ENCODE measurements at regions not wholly inside any gene's neighbourhood (a gene's known extent, or its start where the extent isn't known, plus 50 kb on each side); places are given as distances from the start of the nearest gene placed in this dataset.

DNA sequence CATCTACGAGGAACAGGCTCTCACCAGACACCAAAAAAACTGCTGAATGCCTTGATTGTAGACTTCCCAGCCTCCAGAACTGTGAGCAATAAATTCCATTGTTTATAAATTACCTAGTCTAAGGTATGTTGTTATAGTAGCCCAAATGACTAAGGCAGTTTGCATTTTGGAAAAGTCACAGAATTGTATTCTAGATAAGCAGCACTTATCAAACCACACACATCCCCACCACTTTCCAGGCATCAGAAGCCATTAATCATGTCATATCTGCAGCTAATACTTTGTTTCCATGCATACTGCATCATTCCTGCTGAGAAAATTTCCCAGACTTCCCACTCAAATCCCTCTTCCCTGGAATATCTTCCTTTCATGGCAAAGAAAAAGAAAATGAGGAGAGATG, 187.2 kb downstream of the INO80D start:
- peaks cover 0 to 25% of the 10 kb centered on the region in 2 experiments; a peak in 2 of 5 replicates for H3K27me3 ChIP-seq (ENCODE audit: control insufficient read depth in 1 of 2, insufficient read depth in 2 of 2, low read length in 2 of 2)
- H4K20me1 ChIP-seq (ENCODE audit: insufficient read depth, low read length): no peaks in the 10 kb centered on the region
- H3K9me3 ChIP-seq (ENCODE audit: low read length): no peaks in the 10 kb centered on the region
- H3K9ac ChIP-seq (ENCODE audit: insufficient read depth, low read depth, low read length): no peak overlapping the region
- ATAC-seq: no peak
- no peak for DNase-seq (ENCODE audit: low spot score)
- H3K79me2 ChIP-seq (ENCODE audit: insufficient read depth, low read length): no peaks in the 10 kb centered on the region
- no TSS peak for BruUV-seq (replicated peaks)
- H3K4me2 ChIP-seq (ENCODE audit: low read depth, low read length): no peak overlapping the region
- 0% methylated on average over 1 of the region's 1 CpG for WGBS (ENCODE audit: low lambda C conversion rate)
- FAIRE-seq: no peak
- no peak overlapping the region for H3K27ac ChIP-seq (ENCODE audit: extremely low read length, insufficient read depth, low read length)
- H3K36me3 ChIP-seq (replicated peaks in 1 of 2; ENCODE audit: control insufficient read depth in 1 of 2, insufficient read depth in 2 of 2, low read length in 2 of 2): no peaks in the 10 kb centered on the region
- CTCF ChIA-PET (ENCODE audit: low intra/inter-chr PET ratio, low total read pairs): no interaction called here
- intact Hi-C loops (cut with micrococcal nuclease; ENCODE audit: unreplicated experiment) (no loop called here), in situ Hi-C loops (cut with HindIII; ENCODE audit: extremely low pct_ligation_motif_present, low pct_unique_long_range_greater_than_20kb) (loop anchor here (25.0 kb wide), 1 partner anchor 1561 kb away; no protein-coding TSS in a partner anchor)
- H3K4me3 ChIP-seq (replicated peaks in 1 of 3; ENCODE audit: insufficient read depth in 1 of 3, low read depth in 2 of 3, low read length in 3 of 3): no peak overlapping the region
- peaks cover 20% of the 10 kb centered on the region for H3K4me1 ChIP-seq (ENCODE audit: insufficient read depth, low read length)
- H2AFZ ChIP-seq (ENCODE audit: low read length): no peak overlapping the region
- POLR2A ChIA-PET: no interaction called here
- no peak for TF ChIP-seq SP4 (CRISPR knock-in tag; IDR thresholded peaks at IDR 0.05)
- TF ChIP-seq MIXL1 (CRISPR knock-in tag; IDR thresholded peaks at IDR 0.05): no peak
- TF ChIP-seq HNRNPLL (IDR thresholded peaks at IDR 0.05; ENCODE audit: low read depth, low read length, poor library complexity, severe bottlenecking): no peak
- no peak for TF ChIP-seq HMG20B (CRISPR knock-in tag; conservative IDR thresholded peaks at IDR 0.05)
- TF ChIP-seq, protein P1, sequence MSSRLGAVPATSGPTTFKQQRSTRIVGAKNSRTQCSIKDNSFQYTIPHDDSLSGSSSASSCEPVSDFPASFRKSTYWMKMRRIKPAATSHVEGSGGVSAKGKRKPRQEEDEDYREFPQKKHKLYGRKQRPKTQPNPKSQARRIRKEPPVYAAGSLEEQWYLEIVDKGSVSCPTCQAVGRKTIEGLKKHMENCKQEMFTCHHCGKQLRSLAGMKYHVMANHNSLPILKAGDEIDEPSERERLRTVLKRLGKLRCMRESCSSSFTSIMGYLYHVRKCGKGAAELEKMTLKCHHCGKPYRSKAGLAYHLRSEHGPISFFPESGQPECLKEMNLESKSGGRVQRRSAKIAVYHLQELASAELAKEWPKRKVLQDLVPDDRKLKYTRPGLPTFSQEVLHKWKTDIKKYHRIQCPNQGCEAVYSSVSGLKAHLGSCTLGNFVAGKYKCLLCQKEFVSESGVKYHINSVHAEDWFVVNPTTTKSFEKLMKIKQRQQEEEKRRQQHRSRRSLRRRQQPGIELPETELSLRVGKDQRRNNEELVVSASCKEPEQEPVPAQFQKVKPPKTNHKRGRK (CRISPR knock-in tag; IDR thresholded peaks at IDR 0.05): no peak
- TF ChIP-seq, protein P2, sequence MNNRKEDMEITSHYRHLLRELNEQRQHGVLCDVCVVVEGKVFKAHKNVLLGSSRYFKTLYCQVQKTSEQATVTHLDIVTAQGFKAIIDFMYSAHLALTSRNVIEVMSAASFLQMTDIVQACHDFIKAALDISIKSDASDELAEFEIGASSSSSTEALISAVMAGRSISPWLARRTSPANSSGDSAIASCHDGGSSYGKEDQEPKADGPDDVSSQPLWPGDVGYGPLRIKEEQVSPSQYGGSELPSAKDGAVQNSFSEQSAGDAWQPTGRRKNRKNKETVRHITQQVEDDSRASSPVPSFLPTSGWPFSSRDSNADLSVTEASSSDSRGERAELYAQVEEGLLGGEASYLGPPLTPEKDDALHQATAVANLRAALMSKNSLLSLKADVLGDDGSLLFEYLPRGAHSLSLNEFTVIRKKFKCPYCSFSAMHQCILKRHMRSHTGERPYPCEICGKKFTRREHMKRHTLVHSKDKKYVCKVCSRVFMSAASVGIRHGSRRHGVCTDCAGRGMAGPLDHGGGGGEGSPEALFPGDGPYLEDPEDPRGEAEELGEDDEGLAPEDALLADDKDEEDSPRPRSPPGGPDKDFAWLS (CRISPR knock-in tag; IDR thresholded peaks at IDR 0.05; ENCODE audit: borderline replicate concordance): no peak
- TF ChIP-seq NCOA2 (CRISPR knock-in tag; IDR thresholded peaks at IDR 0.05): no peak
- TF ChIP-seq, protein P3, sequence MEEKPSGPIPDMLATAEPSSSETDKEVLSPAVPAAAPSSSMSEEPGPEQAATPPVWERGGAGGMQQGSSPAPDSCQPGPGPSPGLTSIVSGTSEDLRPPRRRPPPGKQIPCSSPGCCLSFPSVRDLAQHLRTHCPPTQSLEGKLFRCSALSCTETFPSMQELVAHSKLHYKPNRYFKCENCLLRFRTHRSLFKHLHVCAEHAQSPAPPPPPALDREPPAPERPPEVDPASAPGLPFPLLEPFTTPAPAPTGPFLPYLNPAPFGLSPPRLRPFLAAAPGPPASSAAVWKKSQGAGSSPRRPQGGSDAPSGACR (CRISPR knock-in tag; IDR thresholded peaks at IDR 0.05): no peak
- TF ChIP-seq ZNF567 (CRISPR knock-in tag; IDR thresholded peaks at IDR 0.05; ENCODE audit: borderline replicate concordance): no peak
- TF ChIP-seq, protein P4, sequence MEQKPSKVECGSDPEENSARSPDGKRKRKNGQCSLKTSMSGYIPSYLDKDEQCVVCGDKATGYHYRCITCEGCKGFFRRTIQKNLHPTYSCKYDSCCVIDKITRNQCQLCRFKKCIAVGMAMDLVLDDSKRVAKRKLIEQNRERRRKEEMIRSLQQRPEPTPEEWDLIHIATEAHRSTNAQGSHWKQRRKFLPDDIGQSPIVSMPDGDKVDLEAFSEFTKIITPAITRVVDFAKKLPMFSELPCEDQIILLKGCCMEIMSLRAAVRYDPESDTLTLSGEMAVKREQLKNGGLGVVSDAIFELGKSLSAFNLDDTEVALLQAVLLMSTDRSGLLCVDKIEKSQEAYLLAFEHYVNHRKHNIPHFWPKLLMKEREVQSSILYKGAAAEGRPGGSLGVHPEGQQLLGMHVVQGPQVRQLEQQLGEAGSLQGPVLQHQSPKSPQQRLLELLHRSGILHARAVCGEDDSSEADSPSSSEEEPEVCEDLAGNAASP (CRISPR knock-in tag; IDR thresholded peaks at IDR 0.05; ENCODE audit: borderline replicate concordance): no peak
- TF ChIP-seq ZC3H4 (CRISPR knock-in tag; IDR thresholded peaks at IDR 0.05; ENCODE audit: borderline replicate concordance): no peak
- no peak for TF ChIP-seq HIVEP1 (CRISPR knock-in tag; IDR thresholded peaks at IDR 0.05)
- TF ChIP-seq CAMTA2 (CRISPR knock-in tag; IDR thresholded peaks at IDR 0.05; ENCODE audit: borderline replicate concordance): no peak
- TF ChIP-seq MTA1 (CRISPR knock-in tag; IDR thresholded peaks at IDR 0.05; ENCODE audit: borderline replicate concordance): no peak
- no peak for TF ChIP-seq FOXP1 (IDR thresholded peaks at IDR 0.05)
- TF ChIP-seq FOXP1 (CRISPR knock-in tag; IDR thresholded peaks at IDR 0.05): no peak
- TF ChIP-seq BCL6 (CRISPR knock-in tag; IDR thresholded peaks at IDR 0.05): no peak
- no peak for TF ChIP-seq MXI1 (IDR thresholded peaks at IDR 0.05; ENCODE audit: borderline replicate concordance, low read depth, low read length)
- TF ChIP-seq, protein P5, sequence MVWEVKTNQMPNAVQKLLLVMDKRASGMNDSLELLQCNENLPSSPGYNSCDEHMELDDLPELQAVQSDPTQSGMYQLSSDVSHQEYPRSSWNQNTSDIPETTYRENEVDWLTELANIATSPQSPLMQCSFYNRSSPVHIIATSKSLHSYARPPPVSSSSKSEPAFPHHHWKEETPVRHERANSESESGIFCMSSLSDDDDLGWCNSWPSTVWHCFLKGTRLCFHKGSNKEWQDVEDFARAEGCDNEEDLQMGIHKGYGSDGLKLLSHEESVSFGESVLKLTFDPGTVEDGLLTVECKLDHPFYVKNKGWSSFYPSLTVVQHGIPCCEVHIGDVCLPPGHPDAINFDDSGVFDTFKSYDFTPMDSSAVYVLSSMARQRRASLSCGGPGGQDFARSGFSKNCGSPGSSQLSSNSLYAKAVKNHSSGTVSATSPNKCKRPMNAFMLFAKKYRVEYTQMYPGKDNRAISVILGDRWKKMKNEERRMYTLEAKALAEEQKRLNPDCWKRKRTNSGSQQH (CRISPR knock-in tag; IDR thresholded peaks at IDR 0.05; ENCODE audit: low read depth): no peak
- TF ChIP-seq ZBTB7A (CRISPR knock-in tag; IDR thresholded peaks at IDR 0.05): no peak

All from HepG2 (cell line).